ENCODE measurements at regions not wholly inside any gene's neighbourhood (a gene's known extent, or its start where the extent isn't known, plus 50 kb on each side); places are given as distances from the start of the nearest gene placed in this dataset.
A peak's percentile ranks its signal among the peaks of the same experiment; 100 is the strongest.

- no peak for DNase-seq
These were observed 594.0 kb upstream of the JAG1 start for GRCh38 chr20:11267762-11268335.

DNA sequence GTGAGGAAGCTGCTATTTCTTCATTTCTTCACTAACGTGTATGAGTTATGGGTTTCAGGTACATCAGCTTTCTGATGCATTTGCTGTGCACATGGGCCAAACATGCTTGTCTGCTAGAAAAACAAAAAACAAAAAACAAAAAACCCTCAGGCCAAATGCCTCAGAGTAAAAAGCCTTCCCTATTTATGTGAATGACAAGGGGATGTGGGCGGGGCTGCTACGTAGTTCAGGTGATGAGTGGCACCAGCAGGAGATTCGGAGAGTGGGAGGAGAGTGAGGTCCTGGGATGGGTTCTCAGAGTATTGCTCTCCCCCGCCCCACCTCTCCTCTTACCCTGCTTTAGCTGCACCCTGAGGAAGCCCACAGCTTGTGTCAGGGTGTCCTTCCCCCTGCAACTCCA, 596.8 kb upstream of the JAG1 start:
- no peak for DNase-seq

DNA sequence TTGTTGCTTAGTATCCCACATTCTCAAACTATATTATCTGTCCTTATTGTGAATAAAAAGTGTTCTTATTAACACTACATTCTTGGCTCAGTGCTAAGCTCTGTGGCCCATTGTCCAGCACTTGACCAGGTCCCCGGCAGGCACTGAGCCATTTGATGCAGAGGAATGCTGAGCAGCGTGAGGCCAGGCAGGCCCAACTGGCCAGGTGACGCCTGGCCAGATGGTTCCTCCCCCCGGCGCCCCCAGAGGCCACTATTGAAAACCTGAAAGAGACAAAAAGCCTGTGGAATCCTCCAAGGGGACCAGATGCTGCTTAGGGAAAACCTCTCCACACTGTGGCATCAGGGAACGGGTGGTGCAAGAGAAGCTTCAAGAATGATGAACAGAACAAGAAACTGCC, 597.5 kb upstream of the JAG1 start:
- no peak for DNase-seq

GRCh38 chr20:11271920-11272594, 598.3 kb upstream of the JAG1 start:
- no peak for DNase-seq

DNA sequence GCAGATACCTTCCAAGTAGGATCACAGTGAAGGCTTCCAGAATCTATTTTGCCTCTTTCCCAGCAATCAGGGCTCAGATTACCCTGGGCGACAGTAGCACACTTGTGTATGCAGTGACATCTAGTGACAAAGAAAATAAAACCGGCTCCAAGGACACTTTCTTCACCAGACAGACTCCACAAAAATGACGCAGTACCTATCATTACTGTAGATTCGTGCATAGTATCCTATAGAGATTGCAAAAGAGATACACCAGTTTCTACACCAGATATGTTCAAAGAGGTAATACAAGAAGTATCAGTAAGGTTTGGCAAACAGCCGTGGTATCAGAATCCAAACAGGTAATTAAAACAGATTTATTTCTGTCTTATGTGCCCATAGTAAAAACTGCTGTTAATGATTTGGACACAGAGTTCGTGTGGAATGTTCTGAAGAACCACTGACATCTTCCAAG, 600.4 kb upstream of the JAG1 start:
- DNase-seq: peak; percentile 90

GRCh38 chr20:11275740-11276139, 601.9 kb upstream of the JAG1 start:
- DNase-seq: no peak

DNA sequence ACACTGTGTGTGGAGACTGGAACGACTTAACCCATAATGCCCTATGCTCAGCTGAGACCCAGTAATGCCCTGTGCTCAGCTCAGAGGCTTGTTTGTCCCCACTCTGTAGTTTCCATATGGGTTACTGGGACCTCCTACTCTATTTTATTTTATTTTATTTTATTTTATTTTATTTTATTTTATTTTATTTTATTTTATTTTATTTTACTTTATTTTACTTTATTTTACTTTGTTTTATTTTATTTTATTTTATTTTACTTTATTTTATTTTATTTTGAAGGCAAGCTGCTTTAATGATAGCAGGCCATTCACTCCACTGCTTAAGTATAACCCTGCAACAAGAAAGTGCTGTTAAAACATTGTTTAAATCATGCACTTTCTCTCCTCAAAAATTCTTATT, 603.4 kb upstream of the JAG1 start:
- DNase-seq: no peak

GRCh38 chr20:11277858-11278257, 604.1 kb upstream of the JAG1 start:
- DNase-seq: no peak

DNA sequence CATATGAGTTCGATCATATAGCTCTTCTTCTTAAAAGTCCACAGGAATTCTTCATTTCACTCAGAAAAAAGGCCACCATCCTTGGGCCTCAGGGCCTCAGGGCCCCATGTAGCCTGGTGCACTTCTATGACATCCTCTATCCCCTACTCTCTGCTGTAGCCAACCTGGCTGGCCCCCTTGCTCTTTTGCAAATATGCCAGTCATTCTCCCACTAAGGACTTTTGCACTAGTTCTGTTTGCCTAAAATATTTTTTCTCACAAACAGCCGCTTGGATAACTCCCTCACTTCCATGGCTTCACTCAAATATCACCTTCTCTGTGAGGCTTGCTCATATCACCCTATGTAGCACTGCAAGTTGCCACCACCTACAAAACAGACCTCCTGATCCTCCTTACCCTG, 604.7 kb upstream of the JAG1 start:
- DNase-seq: no peak

DNA sequence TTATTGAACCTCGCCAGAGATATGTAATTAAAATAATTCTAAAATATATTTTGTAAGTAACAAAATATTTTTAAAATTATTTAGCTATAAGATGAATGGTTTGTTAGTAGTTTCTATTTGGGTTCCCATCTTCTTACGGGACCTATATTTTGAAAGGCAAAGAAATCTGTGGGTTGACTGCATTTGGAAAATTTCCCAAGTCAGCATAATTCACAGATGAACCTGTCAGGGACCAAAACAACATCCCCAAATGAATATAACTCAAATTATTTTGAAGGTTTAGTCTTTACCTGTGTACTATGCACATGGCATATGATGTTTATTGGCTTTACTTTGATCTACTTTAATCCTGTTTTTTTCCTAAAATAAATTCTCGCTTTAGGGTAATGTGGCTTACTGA, 607.4 kb upstream of the JAG1 start:
- DNase-seq: no peak

DNA sequence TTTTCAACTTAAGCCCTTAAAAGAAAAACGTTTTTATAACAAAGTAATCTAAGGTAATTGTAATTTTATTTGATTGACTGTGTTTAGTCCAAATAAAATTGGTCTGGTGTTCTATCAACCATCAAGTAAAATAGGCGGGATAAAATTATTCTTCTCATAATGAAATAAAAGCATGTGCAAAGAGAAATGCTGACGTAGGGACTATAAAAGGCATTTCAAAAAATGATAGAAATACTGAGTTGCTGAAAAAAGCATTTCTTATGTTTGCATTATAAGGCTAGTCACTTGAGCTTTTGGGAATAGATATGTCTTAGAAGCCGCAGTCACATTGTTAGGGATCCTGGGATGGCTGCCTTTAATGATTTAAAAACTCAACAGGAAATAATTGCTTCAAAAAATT, 608.0 kb upstream of the JAG1 start:
- DNase-seq: no peak

GRCh38 chr20:11287126-11287525, 613.3 kb upstream of the JAG1 start:
- no peak for DNase-seq

DNA sequence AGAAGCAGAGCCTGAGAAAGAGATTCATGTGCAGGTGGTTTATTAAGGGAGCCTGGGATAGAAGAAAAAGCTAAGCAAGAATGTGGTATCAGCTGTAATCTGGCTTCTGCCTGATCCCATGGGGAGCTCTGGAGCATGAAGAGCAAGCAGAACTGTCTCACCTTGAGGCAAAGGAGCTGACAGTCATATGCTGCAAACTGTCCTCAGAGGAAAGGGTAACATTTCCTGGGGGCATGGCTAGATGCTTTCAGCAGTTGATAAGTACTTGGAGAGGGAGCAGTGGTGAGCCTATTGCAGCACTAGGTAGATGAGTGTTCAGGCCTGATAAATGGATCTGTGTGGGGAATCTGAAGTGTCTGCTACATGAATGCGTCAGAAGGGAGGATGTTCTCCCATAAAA, 621.5 kb upstream of the BTBD3 start:
- no peak for DNase-seq

DNA sequence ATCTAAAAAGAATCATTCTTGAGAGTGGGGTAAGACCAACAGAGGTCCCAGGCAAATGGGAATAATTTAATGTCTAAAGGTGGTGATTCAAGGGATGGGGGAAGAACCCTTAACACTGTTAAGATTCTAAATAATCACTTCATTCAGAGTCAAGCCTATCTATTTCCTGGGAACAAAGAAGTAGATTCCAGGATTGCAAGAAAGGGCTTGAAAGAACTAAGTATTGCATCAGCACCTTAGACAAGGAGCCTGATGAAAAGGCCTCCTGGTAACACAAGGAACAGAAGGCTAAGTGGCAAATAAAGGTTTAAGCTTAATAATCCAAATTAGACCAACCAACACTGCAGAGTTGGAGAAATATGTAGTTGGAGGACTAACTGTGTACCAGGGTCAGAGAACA, 620.7 kb upstream of the BTBD3 start:
- DNase-seq: no peak

- no peak for DNase-seq
These were observed 616.0 kb upstream of the BTBD3 start for GRCh38 chr20:11301699-11302098.

- DNase-seq: no peak
These were observed 615.3 kb upstream of the BTBD3 start for GRCh38 chr20:11302436-11302835.

- DNase-seq: no peak
These were observed 612.9 kb upstream of the BTBD3 start for GRCh38 chr20:11304795-11305194.

DNA sequence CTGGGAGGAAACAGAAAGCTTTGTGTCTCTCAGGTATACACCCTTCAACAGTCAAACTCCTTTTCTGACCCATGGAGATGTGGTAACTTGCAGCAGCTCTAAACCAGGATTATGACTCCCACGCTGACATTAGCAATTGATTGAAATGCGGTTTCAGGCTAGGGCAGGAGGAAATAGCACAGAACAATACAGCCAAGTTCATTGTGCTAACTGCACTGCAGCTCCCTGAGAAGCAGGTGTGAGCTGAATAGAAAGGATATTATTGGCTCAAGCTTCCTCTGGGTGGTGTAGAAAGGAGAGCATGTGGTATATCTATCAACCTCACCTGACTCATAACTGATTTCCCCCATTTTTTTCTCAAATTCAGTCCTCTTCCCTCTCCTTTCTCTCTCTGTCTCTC, 612.3 kb upstream of the BTBD3 start:
- DNase-seq: no peak

DNA sequence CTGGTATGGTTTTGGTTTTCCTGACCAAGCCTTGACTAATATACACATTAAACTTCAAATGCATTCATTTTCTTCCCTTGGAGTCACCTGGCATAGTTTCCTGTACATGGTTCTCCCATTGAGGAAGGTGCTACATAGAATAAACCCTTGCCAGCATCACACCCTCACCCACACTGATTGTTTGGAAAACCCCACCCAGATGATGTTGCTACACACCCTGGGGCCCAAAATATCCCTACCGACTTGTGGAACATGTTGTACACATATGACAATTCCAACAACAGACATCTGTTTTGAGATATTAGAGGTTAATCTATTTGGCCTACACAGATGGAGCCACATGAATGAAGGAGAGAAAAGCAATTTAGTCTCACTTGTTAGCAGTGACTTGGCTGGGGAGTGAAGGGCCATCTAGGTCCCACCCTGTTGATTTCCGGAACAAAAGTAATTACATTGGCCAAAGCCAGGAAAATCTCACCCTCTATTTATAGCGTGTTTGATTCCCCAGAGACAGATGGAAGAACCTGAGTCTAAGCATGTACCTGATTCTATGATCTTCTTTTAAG, 606.0 kb upstream of the BTBD3 start:
- DNase-seq: no peak

- DNase-seq: no peak
These were observed 602.2 kb upstream of the BTBD3 start for GRCh38 chr20:11315525-11315924.

- no peak for DNase-seq
These were observed 601.4 kb upstream of the BTBD3 start for GRCh38 chr20:11316244-11316643.

DNA sequence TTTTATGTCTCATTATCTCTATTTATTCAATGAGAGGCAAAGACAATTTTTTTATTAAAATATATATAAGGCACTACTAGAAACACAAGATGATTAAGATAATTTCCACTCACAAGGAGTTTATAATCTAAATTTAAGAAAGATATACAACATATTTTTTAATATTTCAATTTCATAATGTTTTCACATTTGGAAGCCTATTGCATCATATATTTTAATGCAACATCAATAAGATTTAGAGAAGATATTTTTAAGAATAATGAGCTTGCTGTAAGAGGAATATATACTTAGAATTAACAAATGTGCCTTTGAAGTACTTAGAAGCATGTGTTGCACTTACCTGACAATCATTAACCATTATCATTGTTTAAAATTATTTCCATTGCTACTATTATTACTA, 597.7 kb upstream of the BTBD3 start:
- no peak for DNase-seq

- DNase-seq: no peak
These were observed 593.9 kb upstream of the BTBD3 start for GRCh38 chr20:11323816-11324215.

DNA sequence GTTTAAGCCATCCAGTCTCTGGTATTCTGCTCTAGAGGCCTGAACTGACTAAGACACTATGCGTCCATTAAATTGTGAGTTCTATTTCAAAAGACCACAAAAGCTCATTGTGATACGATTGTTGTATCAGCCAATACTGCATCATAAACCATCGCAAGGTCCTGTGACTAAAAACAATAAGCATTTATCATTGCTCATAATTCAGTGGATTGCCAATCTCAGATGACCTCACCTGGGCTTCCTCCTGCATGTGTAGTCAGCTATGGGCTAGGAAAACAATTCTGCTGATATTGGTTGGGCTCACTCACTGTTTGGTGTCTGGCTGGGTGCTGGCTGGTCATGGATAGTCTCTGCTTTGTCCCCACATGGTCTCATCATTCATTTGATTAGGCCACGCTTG, 592.7 kb upstream of the BTBD3 start:
- no peak for DNase-seq

DNA sequence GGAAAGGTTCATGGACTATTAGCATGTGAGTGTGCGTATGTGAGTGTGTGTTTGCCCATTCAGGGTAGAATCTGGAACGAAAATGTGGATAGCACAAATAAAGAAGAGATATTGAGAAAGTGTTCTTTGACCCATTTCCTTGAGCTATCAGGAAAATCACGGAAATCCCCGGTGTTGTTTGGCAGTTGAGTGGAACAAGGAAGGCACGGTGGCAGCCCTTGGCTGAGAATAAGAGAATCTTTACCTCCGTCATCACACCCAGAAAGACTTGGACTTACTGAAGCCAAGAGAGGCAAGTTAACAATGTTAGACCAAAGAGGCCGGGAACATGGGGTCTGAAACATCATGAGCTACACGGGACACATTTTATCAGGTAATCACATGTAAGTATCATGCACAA, 588.9 kb upstream of the BTBD3 start:
- DNase-seq: no peak

Measured in NCI-H748 treated with DMSO at 0.1 percent for 48 hours (cell line).